Suprapubic skin (tissue), 4 donors: ENCODE measurements at regions not wholly inside any gene's neighbourhood (a gene's known extent, or its start where the extent isn't known, plus 50 kb on each side); places are given as distances from the start of the nearest gene placed in this dataset.

Source experiments
- POLR2A ChIP-seq, 2 donors: fragments of 450-650 bp; IDR thresholded peaks; one replicate each; pipeline ENCODE4 v1.6.1; 2017; ENCODE audit warnings: antibody characterized with exemption in 2 of 2, mild to moderate bottlenecking in 2 of 2, moderate library complexity in 2 of 2
- POLR2AphosphoS5 ChIP-seq, 3 donors: sonication (generic); formaldehyde crosslinking; IDR thresholded peaks; one replicate each; pipeline ENCODE4 v1.6.1; 2017; ENCODE audit warnings: antibody characterized with exemption in 3 of 3
- TF ChIP-seq, protein P1 (sequence below), 2 donors: fragments of 200-600 bp in 1 of 2; fragments of 450-650 bp in 1 of 2; sonication (generic) in 1 of 2; IDR thresholded peaks; one replicate each; pipeline ENCODE4 v1.5.1; 2016 to 2019; ENCODE audit warnings: antibody characterized with exemption in 2 of 2, mild to moderate bottlenecking in 1 of 2, moderate library complexity in 1 of 2

DNA sequence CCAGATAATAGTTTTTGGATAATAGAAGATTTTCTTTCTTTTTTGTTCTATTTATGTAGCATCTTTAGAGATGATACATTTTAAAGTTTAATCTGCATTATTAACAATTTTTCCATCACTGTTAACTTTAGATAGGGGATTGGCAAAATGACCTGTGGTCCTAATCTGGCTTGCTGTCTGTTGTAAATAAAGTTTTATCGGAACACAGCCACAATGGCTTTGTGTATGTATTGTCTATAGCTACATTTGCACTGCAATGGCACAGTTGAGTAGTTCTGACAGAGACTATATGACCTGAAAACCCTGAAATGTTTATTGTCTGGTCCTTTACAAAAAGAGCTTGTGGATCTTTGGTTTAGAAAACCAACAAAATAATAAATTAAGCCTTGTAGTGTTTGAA lies 97.0 kb upstream of the CERS6 start:
- TF ChIP-seq, protein P1, sequence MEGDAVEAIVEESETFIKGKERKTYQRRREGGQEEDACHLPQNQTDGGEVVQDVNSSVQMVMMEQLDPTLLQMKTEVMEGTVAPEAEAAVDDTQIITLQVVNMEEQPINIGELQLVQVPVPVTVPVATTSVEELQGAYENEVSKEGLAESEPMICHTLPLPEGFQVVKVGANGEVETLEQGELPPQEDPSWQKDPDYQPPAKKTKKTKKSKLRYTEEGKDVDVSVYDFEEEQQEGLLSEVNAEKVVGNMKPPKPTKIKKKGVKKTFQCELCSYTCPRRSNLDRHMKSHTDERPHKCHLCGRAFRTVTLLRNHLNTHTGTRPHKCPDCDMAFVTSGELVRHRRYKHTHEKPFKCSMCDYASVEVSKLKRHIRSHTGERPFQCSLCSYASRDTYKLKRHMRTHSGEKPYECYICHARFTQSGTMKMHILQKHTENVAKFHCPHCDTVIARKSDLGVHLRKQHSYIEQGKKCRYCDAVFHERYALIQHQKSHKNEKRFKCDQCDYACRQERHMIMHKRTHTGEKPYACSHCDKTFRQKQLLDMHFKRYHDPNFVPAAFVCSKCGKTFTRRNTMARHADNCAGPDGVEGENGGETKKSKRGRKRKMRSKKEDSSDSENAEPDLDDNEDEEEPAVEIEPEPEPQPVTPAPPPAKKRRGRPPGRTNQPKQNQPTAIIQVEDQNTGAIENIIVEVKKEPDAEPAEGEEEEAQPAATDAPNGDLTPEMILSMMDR (IDR thresholded peaks at IDR 0.05): no peak
- TF ChIP-seq POLR2AphosphoS5 (IDR thresholded peaks at IDR 0.05): no peak
- TF ChIP-seq POLR2A (IDR thresholded peaks at IDR 0.05): no peak
